Fibroblast of skin of left quadriceps (primary cell): ENCODE measurements at regions not wholly inside any gene's neighbourhood (a gene's known extent, or its start where the extent isn't known, plus 50 kb on each side); places are given as distances from the start of the nearest gene placed in this dataset.

Experiments
- DNase-seq, 2 experiments: peaks; one replicate each; pipeline ENCODE4 v3.0.0-alpha.2; 2013; ENCODE audit warnings: low read depth in 2 of 2

- no peak for DNase-seq
These were observed 1070.3 kb upstream of the CELF4 start for GRCh38 chr18:38635709-38636430.

GRCh38 chr18:38634117-38634516 is 1068.5 kb upstream of the CELF4 start:
- no peak for DNase-seq

GRCh38 chr18:38633333-38633732 is 1067.7 kb upstream of the CELF4 start:
- DNase-seq = no peak

- DNase-seq = no peak
These were observed 1053.5 kb upstream of the CELF4 start for GRCh38 chr18:38619129-38619528.

GRCh38 chr18:38616306-38616705 is 1050.7 kb upstream of the CELF4 start:
- no peak for DNase-seq

GRCh38 chr18:38612904-38613303 is 1047.3 kb upstream of the CELF4 start:
- DNase-seq = no peak

- no peak for DNase-seq
These were observed 1045.7 kb upstream of the CELF4 start for GRCh38 chr18:38611036-38611964.

GRCh38 chr18:38606841-38607240 is 1041.2 kb upstream of the CELF4 start:
- no peak for DNase-seq

GRCh38 chr18:38602341-38602740 is 1036.7 kb upstream of the CELF4 start:
- DNase-seq = no peak

GRCh38 chr18:38587571-38587970 is 1022.0 kb upstream of the CELF4 start:
- DNase-seq = no peak

- DNase-seq = no peak
These were observed 1020.7 kb upstream of the CELF4 start for GRCh38 chr18:38586327-38586726.

GRCh38 chr18:38579764-38580163 is 1014.2 kb upstream of the CELF4 start:
- DNase-seq = no peak

- DNase-seq = no peak
These were observed 1011.3 kb upstream of the CELF4 start for GRCh38 chr18:38576916-38577315.

GRCh38 chr18:38576349-38576748 is 1010.8 kb upstream of the CELF4 start:
- no peak for DNase-seq

GRCh38 chr18:38575648-38576047 is 1010.0 kb upstream of the CELF4 start:
- DNase-seq = no peak

- no peak for DNase-seq
These were observed 1009.4 kb upstream of the CELF4 start for GRCh38 chr18:38575023-38575422.

- DNase-seq = no peak
These were observed 1007.0 kb upstream of the CELF4 start for GRCh38 chr18:38572554-38573111.

GRCh38 chr18:38571651-38572050 is 1006.1 kb upstream of the CELF4 start:
- no peak for DNase-seq

- no peak for DNase-seq
These were observed 999.9 kb upstream of the CELF4 start for GRCh38 chr18:38565513-38565912.

- DNase-seq = no peak
These were observed 997.9 kb upstream of the CELF4 start for GRCh38 chr18:38563396-38563980.

GRCh38 chr18:38557006-38557405 is 991.4 kb upstream of the CELF4 start:
- no peak for DNase-seq

GRCh38 chr18:38552732-38553321 is 987.2 kb upstream of the CELF4 start:
- no peak for DNase-seq
